SK-N-SH (cell line): ENCODE measurements at regions not wholly inside any gene's neighbourhood (a gene's known extent, or its start where the extent isn't known, plus 50 kb on each side); places are given as distances from the start of the nearest gene placed in this dataset.

ENCODE experiments used
- CTCF ChIA-PET: fragments of 300-600, 350-600 bp; formaldehyde crosslinking; extraction: SDS; loops from one replicate; lab custom pipeline; 2021; lab: Yijun Ruan, JAX
- POLR2A ChIA-PET: fragments of 350-600 bp; sonication (Branson Sonifier 250); formaldehyde crosslinking; extraction: SDS; loops from one replicate; lab custom pipeline; 2020; ENCODE audit warnings: antibody characterized with exemption, inconsistent platforms; lab: Yijun Ruan, JAX
- DNase-seq: peaks from one replicate; pipeline ENCODE4 v3.0.0; 2012
- H2AFZ ChIP-seq: fragments of 200-600 bp; sonication (generic); 2 replicates; pipeline ENCODE4 v1.8.1; 2016; ENCODE audit warnings: antibody characterized with exemption, mild to moderate bottlenecking, low read depth
- H3F3A ChIP-seq: fragments of 200-600 bp; sonication (generic); replicated peaks from 2 replicates; pipeline ENCODE3; 2016; ENCODE audit warnings: antibody characterized with exemption, mild to moderate bottlenecking; ENCODE audit not compliant: insufficient read depth
- H3K27ac ChIP-seq, 2 experiments: fragments of 200-500 bp in 1 of 2; fragments of 200-600 bp in 1 of 2; sonication (Bioruptor generic) in 1 of 2; sonication (generic), shearing (Covaris generic) in 1 of 2; 2 replicates each; pipeline versions ENCODE4 v1.5.1 to v1.6.1; 2014 to 2016; ENCODE audit warnings: low read depth in 2 of 2, inconsistent platforms in 1 of 2, low read length in 1 of 2, mild to moderate bottlenecking in 1 of 2, mixed read lengths in 1 of 2
- H3K27me3 ChIP-seq: fragments of 200-600 bp; sonication (generic), shearing (Covaris generic); 2 replicates; pipeline ENCODE4 v1.6.1; 2016; ENCODE audit warnings: mixed run types; ENCODE audit not compliant: insufficient read depth
- H3K36me3 ChIP-seq, 2 experiments: fragments of 200-500 bp in 1 of 2; fragments of 200-600 bp in 1 of 2; sonication (Bioruptor generic) in 1 of 2; sonication (generic) in 1 of 2; replicated peaks in 1 of 2; 2 replicates each; pipeline versions ENCODE3 to v1.5.1; 2014 to 2016; ENCODE audit warnings: low read length in 1 of 2, mild to moderate bottlenecking in 1 of 2; ENCODE audit not compliant: insufficient read depth in 2 of 2, control insufficient read depth in 1 of 2
- H3K4me1 ChIP-seq, 2 experiments: fragments of 200-500 bp in 1 of 2; fragments of 200-600 bp in 1 of 2; sonication (Bioruptor generic) in 1 of 2; sonication (generic), shearing (Covaris generic) in 1 of 2; 2 replicates each; pipeline versions ENCODE4 v1.5.1 to v1.6.1; 2014 to 2016; ENCODE audit warnings: low read depth in 1 of 2, low read length in 1 of 2, mixed run types in 1 of 2; ENCODE audit not compliant: insufficient read depth in 2 of 2, control insufficient read depth in 1 of 2
- H3K4me2 ChIP-seq: fragments of 200-600 bp; sonication (generic), shearing (Covaris generic); 2 replicates; pipeline ENCODE4 v1.6.1; 2017; ENCODE audit warnings: mixed run types
- H3K4me3 ChIP-seq, 2 experiments: fragments of 200-500 bp in 1 of 2; fragments of 200-600 bp in 1 of 2; sonication (Bioruptor generic) in 1 of 2; sonication (generic), shearing (Covaris generic) in 1 of 2; 2 replicates each; pipeline versions ENCODE4 v1.5.1 to v1.8.1; 2014 to 2016; ENCODE audit warnings: low read depth in 2 of 2, inconsistent platforms in 1 of 2, low read length in 1 of 2, mild to moderate bottlenecking in 1 of 2, mixed read lengths in 1 of 2, moderate library complexity in 1 of 2
- H3K79me2 ChIP-seq: fragments of 200-600 bp; sonication (generic); 2 replicates; pipeline ENCODE4 v1.8.1; 2017; ENCODE audit warnings: mild to moderate bottlenecking; ENCODE audit not compliant: insufficient read depth
- H3K9ac ChIP-seq: fragments of 200-600 bp; sonication (generic); 2 replicates; pipeline ENCODE4 v1.6.1; 2017; ENCODE audit warnings: mixed run types
- H3K9me2 ChIP-seq: fragments of 200-600 bp; sonication (generic); 2 replicates; pipeline ENCODE4 v1.6.1; 2017; ENCODE audit warnings: mixed run types
- H3K9me3 ChIP-seq: fragments of 200-600 bp; sonication (generic); 2 replicates; pipeline ENCODE4 v1.6.1; 2017; ENCODE audit warnings: mixed run types, mild to moderate bottlenecking, moderate library complexity
- H4K20me1 ChIP-seq: fragments of 200-600 bp; sonication (generic); 2 replicates; pipeline ENCODE4 v1.6.1; 2017; ENCODE audit warnings: mild to moderate bottlenecking, mixed run types; ENCODE audit not compliant: insufficient read depth
- EZH2phosphoT487 ChIP-seq: fragments of 200-600 bp; sonication (generic); IDR thresholded peaks from 2 replicates; pipeline ENCODE4 v1.6.1; 2017; ENCODE audit warnings: low read depth, mixed run types, mild to moderate bottlenecking, antibody characterized with exemption, moderate library complexity, borderline replicate concordance
- FOSL2 ChIP-seq: IDR thresholded peaks from 2 replicates; pipeline ENCODE4 v1.4.0; 2012; ENCODE audit warnings: low read depth, mild to moderate bottlenecking, moderate library complexity, borderline replicate concordance
- FOXM1 ChIP-seq: IDR thresholded peaks from 2 replicates; pipeline ENCODE4 v1.4.0; 2012; ENCODE audit warnings: low read depth, mild to moderate bottlenecking
- JUND ChIP-seq: IDR thresholded peaks from 2 replicates; pipeline ENCODE4 v1.4.0; 2012
- MAX ChIP-seq: IDR thresholded peaks from 2 replicates; pipeline ENCODE4 v1.4.0; 2012; ENCODE audit warnings: low read depth
- MEF2A ChIP-seq: IDR thresholded peaks from 2 replicates; pipeline ENCODE4 v1.4.0; 2012; ENCODE audit warnings: low read depth, borderline replicate concordance
- MXI1 ChIP-seq: IDR thresholded peaks from 2 replicates; pipeline ENCODE4 v1.6.1; 2012; ENCODE audit warnings: mild to moderate bottlenecking, low read depth, low read length, improper control_type of control experiment
- NRF1 ChIP-seq: IDR thresholded peaks from 2 replicates; pipeline ENCODE4 v1.6.1; 2012; ENCODE audit warnings: low read depth, mild to moderate bottlenecking, low read length
- POLR2AphosphoS5 ChIP-seq: IDR thresholded peaks from 2 replicates; pipeline ENCODE4 v1.6.1; 2012; ENCODE audit warnings: low read depth, low read length
- RFX5 ChIP-seq: IDR thresholded peaks from 2 replicates; pipeline ENCODE4 v1.6.1; 2012; ENCODE audit warnings: mild to moderate bottlenecking, improper control_type of control experiment, low read length
- RXRA ChIP-seq: IDR thresholded peaks from 2 replicates; pipeline ENCODE4 v1.4.0; 2012; ENCODE audit warnings: low read depth, mild to moderate bottlenecking, borderline replicate concordance
- SMC3 ChIP-seq: IDR thresholded peaks from 2 replicates; pipeline ENCODE4 v1.6.1; 2012; ENCODE audit warnings: low read depth, low read length, improper control_type of control experiment
- USF1 ChIP-seq: IDR thresholded peaks from 2 replicates; pipeline ENCODE4 v1.4.0; 2012; ENCODE audit warnings: low read depth, borderline replicate concordance
- YY1 ChIP-seq: IDR thresholded peaks from 2 replicates; pipeline ENCODE4 v1.4.0; 2012; ENCODE audit warnings: low read depth, mild to moderate bottlenecking
- ZBTB33 ChIP-seq: IDR thresholded peaks from 2 replicates; pipeline ENCODE4 v1.4.0; 2012; ENCODE audit warnings: low read depth, borderline replicate concordance
- WGBS: methylation state at CpG from one replicate; pipeline ENCODE4 v1.1.6; 2017; ENCODE audit warnings: low lambda C conversion rate; 5-methylcytosine and 5-hydroxymethylcytosine counted together
- TF ChIP-seq, protein P1 (sequence below): fragments of 150-350 bp; IDR thresholded peaks from 2 replicates; pipeline ENCODE4 v1.6.1; 2017; ENCODE audit warnings: antibody characterized with exemption, low read length, low read depth, borderline replicate concordance
- TF ChIP-seq, protein P2 (sequence below): fragments of 150-350 bp; IDR thresholded peaks from 2 replicates; pipeline ENCODE4 v1.6.1; 2016; ENCODE audit warnings: mild to moderate bottlenecking, low read depth, low read length
- TF ChIP-seq, protein P3 (sequence below): IDR thresholded peaks from 2 replicates; pipeline ENCODE4; 2012

DNA sequence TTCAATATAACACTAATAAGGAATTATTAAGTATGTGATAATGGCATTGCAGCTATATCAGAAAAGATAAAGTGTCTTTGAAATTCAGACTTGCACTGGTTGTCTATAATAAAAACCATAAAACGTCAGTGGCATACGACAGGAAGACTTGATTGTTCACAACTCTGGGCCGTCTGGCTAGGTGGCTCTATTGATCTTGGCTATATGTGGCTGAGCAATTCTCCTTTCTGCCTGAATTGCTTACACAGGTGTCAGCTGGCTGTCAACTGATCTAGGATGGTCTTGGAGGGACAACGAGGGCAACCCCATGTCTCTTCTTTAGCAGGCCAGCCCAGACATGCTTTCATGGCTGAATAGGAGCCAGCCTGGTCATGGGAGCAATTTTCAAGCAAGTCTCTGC lies 359.1 kb downstream of the QKI start:
- no peaks in the 10 kb centered on the region for H3K9me2 ChIP-seq
- H3K36me3 ChIP-seq = no peaks in the 10 kb centered on the region
- no peak overlapping the region for H3K4me3 ChIP-seq
- no peak for DNase-seq
- H3K79me2 ChIP-seq = no peaks in the 10 kb centered on the region
- peaks cover 0 to 6% of the 10 kb centered on the region in 2 experiments; a peak in 2 of 4 replicates for H3K4me1 ChIP-seq
- H3K9me3 ChIP-seq = no peaks in the 10 kb centered on the region
- CTCF ChIA-PET = interaction anchor here (1.4 kb wide), 1 partner anchor 31 kb away, joined by 4 read pairs; no protein-coding TSS in a partner anchor
- H2AFZ ChIP-seq = no peak overlapping the region
- no peak overlapping the region for H3K4me2 ChIP-seq
- POLR2A ChIA-PET = no interaction called here
- no peaks in the 10 kb centered on the region for H4K20me1 ChIP-seq
- no peak overlapping the region for H3K27ac ChIP-seq
- no peaks in the 10 kb centered on the region for H3F3A ChIP-seq
- TF ChIP-seq RXRA = no peak
- no peak for TF ChIP-seq MEF2A
- TF ChIP-seq EZH2phosphoT487 = no peak
- no peak for TF ChIP-seq FOSL2
- TF ChIP-seq SMC3 = no peak
- TF ChIP-seq RFX5 = no peak
- TF ChIP-seq USF1 = no peak
- TF ChIP-seq, protein P1, sequence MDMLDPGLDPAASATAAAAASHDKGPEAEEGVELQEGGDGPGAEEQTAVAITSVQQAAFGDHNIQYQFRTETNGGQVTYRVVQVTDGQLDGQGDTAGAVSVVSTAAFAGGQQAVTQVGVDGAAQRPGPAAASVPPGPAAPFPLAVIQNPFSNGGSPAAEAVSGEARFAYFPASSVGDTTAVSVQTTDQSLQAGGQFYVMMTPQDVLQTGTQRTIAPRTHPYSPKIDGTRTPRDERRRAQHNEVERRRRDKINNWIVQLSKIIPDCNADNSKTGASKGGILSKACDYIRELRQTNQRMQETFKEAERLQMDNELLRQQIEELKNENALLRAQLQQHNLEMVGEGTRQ = no peak
- TF ChIP-seq YY1 = no peak
- TF ChIP-seq MXI1 = no peak
- no peak for TF ChIP-seq FOXM1
- TF ChIP-seq, protein P2, sequence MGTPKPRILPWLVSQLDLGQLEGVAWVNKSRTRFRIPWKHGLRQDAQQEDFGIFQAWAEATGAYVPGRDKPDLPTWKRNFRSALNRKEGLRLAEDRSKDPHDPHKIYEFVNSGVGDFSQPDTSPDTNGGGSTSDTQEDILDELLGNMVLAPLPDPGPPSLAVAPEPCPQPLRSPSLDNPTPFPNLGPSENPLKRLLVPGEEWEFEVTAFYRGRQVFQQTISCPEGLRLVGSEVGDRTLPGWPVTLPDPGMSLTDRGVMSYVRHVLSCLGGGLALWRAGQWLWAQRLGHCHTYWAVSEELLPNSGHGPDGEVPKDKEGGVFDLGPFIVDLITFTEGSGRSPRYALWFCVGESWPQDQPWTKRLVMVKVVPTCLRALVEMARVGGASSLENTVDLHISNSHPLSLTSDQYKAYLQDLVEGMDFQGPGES = no peak
- no peak overlapping the region for H3K9ac ChIP-seq
- WGBS = 77% methylated on average over 3 of the region's 4 CpGs
- no peaks in the 10 kb centered on the region for H3K27me3 ChIP-seq

- Histone ChIP-seq H3K4me1 (peaks cover 0 to 6% of the 10 kb centered on the region in 2 experiments; a peak in 2 of 4 replicates), H3K27ac (no peak overlapping the region), H3K27me3 (no peaks in the 10 kb centered on the region), H3K36me3 (no peaks in the 10 kb centered on the region), H3K4me3 (no peak overlapping the region), H3K9ac (no peak overlapping the region), H4K20me1 (no peaks in the 10 kb centered on the region), H2AFZ (no peak overlapping the region), H3K9me3 (no peaks in the 10 kb centered on the region), H3K9me2 (no peaks in the 10 kb centered on the region), H3K4me2 (no peak overlapping the region), H3F3A (no peaks in the 10 kb centered on the region), H3K79me2 (no peaks in the 10 kb centered on the region)
- 32% methylated on average over 1 of the region's 1 CpG for WGBS
- ChIA-PET CTCF (no interaction called here), POLR2A (no interaction called here)
- no peak for TF ChIP-seq MXI1
- TF ChIP-seq EZH2phosphoT487 = no peak
- no peak for TF ChIP-seq JUND
- no peak for TF ChIP-seq MEF2A
- no peak for TF ChIP-seq MAX
- no peak for TF ChIP-seq NRF1
- no peak for TF ChIP-seq USF1
- no peak for TF ChIP-seq ZBTB33
- no peak for TF ChIP-seq RXRA
- TF ChIP-seq YY1 = no peak
- TF ChIP-seq, protein P3, sequence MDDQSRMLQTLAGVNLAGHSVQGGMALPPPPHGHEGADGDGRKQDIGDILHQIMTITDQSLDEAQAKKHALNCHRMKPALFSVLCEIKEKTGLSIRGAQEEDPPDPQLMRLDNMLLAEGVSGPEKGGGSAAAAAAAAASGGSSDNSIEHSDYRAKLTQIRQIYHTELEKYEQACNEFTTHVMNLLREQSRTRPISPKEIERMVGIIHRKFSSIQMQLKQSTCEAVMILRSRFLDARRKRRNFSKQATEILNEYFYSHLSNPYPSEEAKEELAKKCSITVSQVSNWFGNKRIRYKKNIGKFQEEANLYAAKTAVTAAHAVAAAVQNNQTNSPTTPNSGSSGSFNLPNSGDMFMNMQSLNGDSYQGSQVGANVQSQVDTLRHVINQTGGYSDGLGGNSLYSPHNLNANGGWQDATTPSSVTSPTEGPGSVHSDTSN = no peak
- TF ChIP-seq POLR2AphosphoS5 = no peak
- no peak for DNase-seq
Observed at GRCh38 chr6:163772701-163773100, 358.2 kb downstream of the QKI start.
